Neural cell (in vitro differentiated cells): ENCODE measurements at regions not wholly inside any gene's neighbourhood (a gene's known extent, or its start where the extent isn't known, plus 50 kb on each side); places are given as distances from the start of the nearest gene placed in this dataset.

ENCODE experiments used
- H2AFZ ChIP-seq: fragments of 200-600, 300-800 bp; sonication (generic), shearing (Covaris generic); 2 replicates; pipeline ENCODE4 v1.6.0; 2014; ENCODE audit warnings: low read depth, mild to moderate bottlenecking, antibody characterized with exemption, low read length, moderate library complexity
- H3F3A ChIP-seq: fragments of 200-600 bp; shearing (Covaris generic); 2 replicates; pipeline ENCODE4 v1.6.1; 2016; ENCODE audit warnings: mild to moderate bottlenecking, moderate library complexity, mixed read lengths, antibody characterized with exemption, low read length; ENCODE audit not compliant: insufficient read depth, poor library complexity, severe bottlenecking
- H3K27ac ChIP-seq: fragments of 200-600, 300-800 bp; sonication (generic), shearing (Covaris generic); 2 replicates; pipeline ENCODE4 v1.5.1; 2014; ENCODE audit warnings: mild to moderate bottlenecking, low read length, moderate library complexity
- H3K27me3 ChIP-seq: fragments of 300-800, 200-600 bp; sonication (generic), shearing (Covaris generic); 2 replicates; pipeline ENCODE4 v1.6.0; 2014; ENCODE audit warnings: mild to moderate bottlenecking, low read depth, low read length, moderate library complexity; ENCODE audit not compliant: insufficient read depth
- H3K36me3 ChIP-seq: fragments of 300-800, 200-600 bp; sonication (generic), shearing (Covaris generic); 2 replicates; pipeline ENCODE4 v1.5.1; 2014; ENCODE audit warnings: mild to moderate bottlenecking, antibody characterized with exemption, low read length, moderate library complexity; ENCODE audit not compliant: insufficient read depth
- H3K4me2 ChIP-seq: fragments of 300-800, 200-600 bp; sonication (generic), shearing (Covaris generic); 2 replicates; pipeline ENCODE4 v1.6.0; 2014; ENCODE audit warnings: mild to moderate bottlenecking, low read length
- H3K4me3 ChIP-seq: fragments of 300-800, 200-600 bp; sonication (generic), shearing (Covaris generic); 2 replicates; pipeline ENCODE4 v1.5.1; 2014; ENCODE audit warnings: mild to moderate bottlenecking, low read length, moderate library complexity
- H3K79me2 ChIP-seq: fragments of 200-600 bp; shearing (Covaris generic); replicated peaks from 2 replicates; pipeline ENCODE4 v1.6.0; 2014; ENCODE audit warnings: mild to moderate bottlenecking, low read length, moderate library complexity; ENCODE audit not compliant: insufficient read depth
- H3K9ac ChIP-seq: fragments of 300-800, 200-600 bp; sonication (generic), shearing (Covaris generic); 2 replicates; pipeline ENCODE4 v1.6.1; 2016; ENCODE audit warnings: mild to moderate bottlenecking, low read length, mixed read lengths
- H3K9me2 ChIP-seq: fragments of 200-600 bp; shearing (Covaris generic); 2 replicates; pipeline ENCODE4 v1.6.1; 2016; ENCODE audit warnings: mild to moderate bottlenecking, low read length, mixed read lengths; ENCODE audit not compliant: insufficient read depth
- H3K9me3 ChIP-seq: fragments of 200-600, 300-800 bp; sonication (generic), shearing (Covaris generic); 2 replicates; pipeline ENCODE4 v1.6.1; 2016; ENCODE audit warnings: mild to moderate bottlenecking, mixed run types, low read length, moderate library complexity, mixed read lengths
- H4K20me1 ChIP-seq: fragments of 200-600 bp; shearing (Covaris generic); 2 replicates; pipeline ENCODE4 v1.6.1; 2016; ENCODE audit warnings: mild to moderate bottlenecking, mixed run types; ENCODE audit not compliant: insufficient read depth
- EP300 ChIP-seq: fragments of 450-650 bp; conservative IDR thresholded peaks from 2 replicates; pipeline ENCODE4 v1.6.1; 2014; ENCODE audit warnings: antibody characterized with exemption, mild to moderate bottlenecking, moderate library complexity; ENCODE audit not compliant: poor library complexity, severe bottlenecking
- EZH2 ChIP-seq: fragments of 200-600, 300-800 bp; shearing (Covaris generic), sonication (generic); IDR thresholded peaks from 2 replicates; pipeline ENCODE4 v1.6.1; 2014; ENCODE audit warnings: antibody characterized with exemption, low read length, borderline replicate concordance, mild to moderate bottlenecking; ENCODE audit not compliant: insufficient read depth, poor library complexity, severe bottlenecking
- MXI1 ChIP-seq: fragments of 450-650 bp; conservative IDR thresholded peaks from 2 replicates; pipeline ENCODE4 v1.6.1; 2014; ENCODE audit warnings: antibody characterized with exemption, mild to moderate bottlenecking; ENCODE audit not compliant: poor library complexity, severe bottlenecking
- POLR2AphosphoS5 ChIP-seq: IDR thresholded peaks from 2 replicates; pipeline ENCODE4 v1.6.1; 2012
- RAD21 ChIP-seq: fragments of 450-650 bp; conservative IDR thresholded peaks from 2 replicates; pipeline ENCODE4 v1.6.1; 2014; ENCODE audit warnings: antibody characterized with exemption, mild to moderate bottlenecking, moderate library complexity
- SMC3 ChIP-seq: fragments of 450-650 bp; conservative IDR thresholded peaks from 2 replicates; pipeline ENCODE4 v1.6.1; 2014; ENCODE audit warnings: antibody characterized with exemption, mild to moderate bottlenecking, moderate library complexity; ENCODE audit not compliant: poor library complexity
- TAF1 ChIP-seq: IDR thresholded peaks from 2 replicates; pipeline ENCODE4 v1.6.1; 2012; ENCODE audit warnings: low read depth
- TF ChIP-seq, protein P1 (sequence below): fragments of 450-650 bp; IDR thresholded peaks from 2 replicates; pipeline ENCODE4 v1.5.1; 2014; ENCODE audit warnings: antibody characterized with exemption, mild to moderate bottlenecking, moderate library complexity; ENCODE audit not compliant: poor library complexity, severe bottlenecking
- TF ChIP-seq, protein P2 (sequence below): IDR thresholded peaks from 2 replicates; pipeline ENCODE4 v1.6.1; 2012; ENCODE audit warnings: borderline replicate concordance

DNA sequence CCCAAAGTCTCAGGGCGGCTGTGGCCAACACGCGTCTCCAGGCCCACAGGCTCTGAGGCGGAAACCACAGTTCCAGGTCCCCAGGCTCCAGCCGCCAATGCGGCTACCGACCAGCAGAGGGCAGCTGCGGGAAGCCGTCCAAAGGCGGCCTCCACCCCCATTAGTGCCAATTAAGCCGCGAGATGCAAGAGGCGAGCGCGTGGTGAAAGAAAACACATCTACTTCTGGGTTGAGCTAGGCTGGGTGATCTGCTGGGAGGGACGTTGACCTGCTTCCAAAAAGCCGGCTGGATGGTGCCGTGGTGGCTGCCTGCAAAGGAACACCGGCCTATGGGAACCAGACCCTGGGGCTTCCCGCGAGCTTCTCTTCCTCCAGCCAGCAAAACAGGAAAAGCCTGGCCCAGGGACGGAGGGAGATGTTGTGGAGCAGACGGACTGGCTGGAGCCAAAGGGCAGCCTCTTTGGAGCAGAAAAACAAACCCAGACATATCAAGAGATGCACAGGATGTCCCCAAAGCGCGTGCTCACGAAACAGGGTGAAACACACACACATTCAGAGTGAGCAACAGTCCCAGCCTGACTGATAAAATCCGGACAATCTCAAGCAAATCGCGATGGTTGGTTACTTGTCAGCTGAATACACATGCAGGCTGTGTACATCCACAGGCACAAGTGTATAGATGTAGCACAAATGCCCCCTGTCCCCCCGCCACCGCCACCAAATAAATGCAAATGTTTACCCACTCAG is 187.1 kb upstream of the BRINP1 start:
- TF ChIP-seq, protein P1, sequence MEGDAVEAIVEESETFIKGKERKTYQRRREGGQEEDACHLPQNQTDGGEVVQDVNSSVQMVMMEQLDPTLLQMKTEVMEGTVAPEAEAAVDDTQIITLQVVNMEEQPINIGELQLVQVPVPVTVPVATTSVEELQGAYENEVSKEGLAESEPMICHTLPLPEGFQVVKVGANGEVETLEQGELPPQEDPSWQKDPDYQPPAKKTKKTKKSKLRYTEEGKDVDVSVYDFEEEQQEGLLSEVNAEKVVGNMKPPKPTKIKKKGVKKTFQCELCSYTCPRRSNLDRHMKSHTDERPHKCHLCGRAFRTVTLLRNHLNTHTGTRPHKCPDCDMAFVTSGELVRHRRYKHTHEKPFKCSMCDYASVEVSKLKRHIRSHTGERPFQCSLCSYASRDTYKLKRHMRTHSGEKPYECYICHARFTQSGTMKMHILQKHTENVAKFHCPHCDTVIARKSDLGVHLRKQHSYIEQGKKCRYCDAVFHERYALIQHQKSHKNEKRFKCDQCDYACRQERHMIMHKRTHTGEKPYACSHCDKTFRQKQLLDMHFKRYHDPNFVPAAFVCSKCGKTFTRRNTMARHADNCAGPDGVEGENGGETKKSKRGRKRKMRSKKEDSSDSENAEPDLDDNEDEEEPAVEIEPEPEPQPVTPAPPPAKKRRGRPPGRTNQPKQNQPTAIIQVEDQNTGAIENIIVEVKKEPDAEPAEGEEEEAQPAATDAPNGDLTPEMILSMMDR = peak; percentile 84
- TF ChIP-seq POLR2AphosphoS5 (no peak), SMC3 (peak; percentile 88), RAD21 (peak; percentile 78), TAF1 (no peak)
- H3F3A ChIP-seq = no peaks in the 10 kb centered on the region
- H3K9me2 ChIP-seq = no peaks in the 10 kb centered on the region
- H3K27me3 ChIP-seq = no peaks in the 10 kb centered on the region
- H2AFZ ChIP-seq = no peak overlapping the region
- no peak overlapping the region for H3K4me2 ChIP-seq
- H3K4me3 ChIP-seq = peak overlapping the region; percentile 54
- no peaks in the 10 kb centered on the region for H3K9me3 ChIP-seq
- H3K27ac ChIP-seq = no peak overlapping the region
- no peaks in the 10 kb centered on the region for H3K79me2 ChIP-seq
- H3K9ac ChIP-seq = no peak overlapping the region
- no peaks in the 10 kb centered on the region for H3K36me3 ChIP-seq
- H4K20me1 ChIP-seq = no peaks in the 10 kb centered on the region

GRCh38 chr9:119544492-119544891 is 175.3 kb upstream of the BRINP1 start:
- no peak overlapping the region for H2AFZ ChIP-seq
- no peak overlapping the region for H3K9ac ChIP-seq
- H3K27me3 ChIP-seq = no peaks in the 10 kb centered on the region
- TF ChIP-seq TAF1 (no peak), MXI1 (no peak), POLR2AphosphoS5 (no peak), SMC3 (no peak), EP300 (no peak), EZH2 (no peak), RAD21 (no peak)
- TF ChIP-seq, protein P1 = no peak
- TF ChIP-seq, protein P2, sequence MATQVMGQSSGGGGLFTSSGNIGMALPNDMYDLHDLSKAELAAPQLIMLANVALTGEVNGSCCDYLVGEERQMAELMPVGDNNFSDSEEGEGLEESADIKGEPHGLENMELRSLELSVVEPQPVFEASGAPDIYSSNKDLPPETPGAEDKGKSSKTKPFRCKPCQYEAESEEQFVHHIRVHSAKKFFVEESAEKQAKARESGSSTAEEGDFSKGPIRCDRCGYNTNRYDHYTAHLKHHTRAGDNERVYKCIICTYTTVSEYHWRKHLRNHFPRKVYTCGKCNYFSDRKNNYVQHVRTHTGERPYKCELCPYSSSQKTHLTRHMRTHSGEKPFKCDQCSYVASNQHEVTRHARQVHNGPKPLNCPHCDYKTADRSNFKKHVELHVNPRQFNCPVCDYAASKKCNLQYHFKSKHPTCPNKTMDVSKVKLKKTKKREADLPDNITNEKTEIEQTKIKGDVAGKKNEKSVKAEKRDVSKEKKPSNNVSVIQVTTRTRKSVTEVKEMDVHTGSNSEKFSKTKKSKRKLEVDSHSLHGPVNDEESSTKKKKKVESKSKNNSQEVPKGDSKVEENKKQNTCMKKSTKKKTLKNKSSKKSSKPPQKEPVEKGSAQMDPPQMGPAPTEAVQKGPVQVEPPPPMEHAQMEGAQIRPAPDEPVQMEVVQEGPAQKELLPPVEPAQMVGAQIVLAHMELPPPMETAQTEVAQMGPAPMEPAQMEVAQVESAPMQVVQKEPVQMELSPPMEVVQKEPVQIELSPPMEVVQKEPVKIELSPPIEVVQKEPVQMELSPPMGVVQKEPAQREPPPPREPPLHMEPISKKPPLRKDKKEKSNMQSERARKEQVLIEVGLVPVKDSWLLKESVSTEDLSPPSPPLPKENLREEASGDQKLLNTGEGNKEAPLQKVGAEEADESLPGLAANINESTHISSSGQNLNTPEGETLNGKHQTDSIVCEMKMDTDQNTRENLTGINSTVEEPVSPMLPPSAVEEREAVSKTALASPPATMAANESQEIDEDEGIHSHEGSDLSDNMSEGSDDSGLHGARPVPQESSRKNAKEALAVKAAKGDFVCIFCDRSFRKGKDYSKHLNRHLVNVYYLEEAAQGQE = no peak
- no peaks in the 10 kb centered on the region for H3K79me2 ChIP-seq
- no peaks in the 10 kb centered on the region for H4K20me1 ChIP-seq
- H3K27ac ChIP-seq = no peak overlapping the region
- no peaks in the 10 kb centered on the region for H3K36me3 ChIP-seq
- no peak overlapping the region for H3K4me3 ChIP-seq
- H3K9me3 ChIP-seq = no peaks in the 10 kb centered on the region
- no peaks in the 10 kb centered on the region for H3F3A ChIP-seq
- H3K4me2 ChIP-seq = no peak overlapping the region
- no peaks in the 10 kb centered on the region for H3K9me2 ChIP-seq
